Endodermal cell (in vitro differentiated cells): ENCODE measurements at regions not wholly inside any gene's neighbourhood (a gene's known extent, or its start where the extent isn't known, plus 50 kb on each side); places are given as distances from the start of the nearest gene placed in this dataset.

Source experiments
- DNase-seq: peaks from one replicate; pipeline ENCODE4 v3.0.0-alpha.2; 2017
- H3K27ac ChIP-seq: 2 replicates; pipeline ENCODE4 v1.5.1; 2013; ENCODE audit warnings: mild to moderate bottlenecking, low read depth, low read length, moderate library complexity
- H3K27me3 ChIP-seq: 2 replicates; pipeline ENCODE4 v1.6.1; 2013; ENCODE audit warnings: mild to moderate bottlenecking, low read length, moderate library complexity; ENCODE audit not compliant: insufficient read depth, control insufficient read depth, poor library complexity, severe bottlenecking
- H3K36me3 ChIP-seq: 2 replicates; pipeline ENCODE4 v1.7.0; 2013; ENCODE audit warnings: mild to moderate bottlenecking, low read length, moderate library complexity; ENCODE audit not compliant: control insufficient read depth, insufficient read depth
- H3K4me1 ChIP-seq: one replicate; pipeline ENCODE4 v1.7.0; 2013; ENCODE audit warnings: low read length; ENCODE audit not compliant: control insufficient read depth, insufficient read depth
- H3K4me3 ChIP-seq: 2 replicates; pipeline ENCODE4 v1.5.1; 2013; ENCODE audit warnings: mild to moderate bottlenecking, low read length, moderate library complexity
- H3K9ac ChIP-seq: 2 replicates; pipeline ENCODE4 v1.6.1; 2013; ENCODE audit warnings: mild to moderate bottlenecking, low read length, moderate library complexity; ENCODE audit not compliant: poor library complexity, severe bottlenecking; ENCODE audit errors: extremely low read depth
- H3K9me3 ChIP-seq: 2 replicates; pipeline ENCODE4 v1.6.1; 2013; ENCODE audit warnings: mild to moderate bottlenecking, low read length, moderate library complexity; ENCODE audit not compliant: control insufficient read depth
- H3K27ac Mint-ChIP-seq: 2 replicates; pipeline ENCODE4 v1.8.0; 2020; ENCODE audit warnings: mixed read lengths
- H3K27me3 Mint-ChIP-seq: 2 replicates; pipeline ENCODE4 v1.8.0; 2021; ENCODE audit warnings: mild to moderate bottlenecking, mixed read lengths; ENCODE audit not compliant: insufficient read depth
- H3K36me3 Mint-ChIP-seq: 2 replicates; pipeline ENCODE4 v1.8.0; 2020; ENCODE audit warnings: low read depth, mixed read lengths
- H3K4me1 Mint-ChIP-seq: 2 replicates; pipeline ENCODE4 v1.8.0; 2020; ENCODE audit warnings: mixed read lengths
- H3K4me3 Mint-ChIP-seq: 2 replicates; pipeline ENCODE4 v1.8.0; 2020; ENCODE audit warnings: mild to moderate bottlenecking, moderate library complexity, mixed read lengths
- H3K9me3 Mint-ChIP-seq: 2 replicates; pipeline ENCODE4 v1.8.0; 2020; ENCODE audit warnings: mild to moderate bottlenecking, mixed read lengths
- CTCF ChIP-seq: fragments of 200-600 bp; sonication (generic); conservative IDR thresholded peaks from 2 replicates; pipeline ENCODE4 v1.5.0; 2021; ENCODE audit warnings: antibody characterized with exemption, mild to moderate bottlenecking
- WGBS, 2 experiments: methylation state at CpG; one replicate each; pipeline versions ENCODE4 v1.1.5 to v1.1.7; 2013; ENCODE audit warnings: missing lambda C conversion rate in 2 of 2, mixed read lengths in 1 of 2; ENCODE audit not compliant: insufficient coverage in 1 of 2, insufficient read length in 1 of 2; 5-methylcytosine and 5-hydroxymethylcytosine counted together

- Histone ChIP-seq H3K27ac (no peak overlapping the region), H3K27me3 (no peaks in the 10 kb centered on the region), H3K9me3 (no peaks in the 10 kb centered on the region), H3K4me1 (no peaks in the 10 kb centered on the region), H3K36me3 (no peaks in the 10 kb centered on the region), H3K4me3 (no peak overlapping the region), H3K9ac (no peak overlapping the region)
- Mint-ChIP-seq H3K27me3 (no peaks in the 10 kb centered on the region), H3K9me3 (no peaks in the 10 kb centered on the region), H3K4me3 (no peak overlapping the region), H3K36me3 (no peaks in the 10 kb centered on the region), H3K27ac (no peak overlapping the region), H3K4me1 (peaks cover 6% of the 10 kb centered on the region)
- no peak for DNase-seq
- no peak for TF ChIP-seq CTCF
- WGBS, 2 experiments, result 83% methylated on average over 1 of the region's 1 CpG; no CpG with 5 or more reads in 1 of the 2 experiments
These were observed 92.3 kb upstream of the TLL1 start for GRCh38 chr4:165780735-165781134.

GRCh38 chr4:165782623-165783022 is 90.4 kb upstream of the TLL1 start:
- TF ChIP-seq CTCF, result no peak
- H3K4me1 ChIP-seq, result no peaks in the 10 kb centered on the region
- no peak overlapping the region for H3K9ac ChIP-seq
- H3K4me3 ChIP-seq, result no peak overlapping the region
- H3K27ac ChIP-seq, result no peak overlapping the region
- H3K27ac Mint-ChIP-seq, result no peak overlapping the region
- DNase-seq, result no peak
- H3K9me3 Mint-ChIP-seq, result no peaks in the 10 kb centered on the region
- no peaks in the 10 kb centered on the region for H3K36me3 ChIP-seq
- peaks cover 6% of the 10 kb centered on the region for H3K4me1 Mint-ChIP-seq
- H3K27me3 Mint-ChIP-seq, result no peaks in the 10 kb centered on the region
- no peaks in the 10 kb centered on the region for H3K27me3 ChIP-seq
- no peaks in the 10 kb centered on the region for H3K9me3 ChIP-seq
- no peaks in the 10 kb centered on the region for H3K36me3 Mint-ChIP-seq
- no peak overlapping the region for H3K4me3 Mint-ChIP-seq

- Mint-ChIP-seq H3K4me1 (peaks cover 6% of the 10 kb centered on the region), H3K4me3 (no peak overlapping the region), H3K36me3 (no peaks in the 10 kb centered on the region), H3K9me3 (no peaks in the 10 kb centered on the region), H3K27ac (no peak overlapping the region), H3K27me3 (no peaks in the 10 kb centered on the region)
- no peak for TF ChIP-seq CTCF
- no peak for DNase-seq
- 68 to 80% methylated on average over 1 to 3 of the region's 3 CpGs for WGBS, 2 experiments
- H3K36me3 ChIP-seq, result no peaks in the 10 kb centered on the region
- H3K9me3 ChIP-seq, result no peaks in the 10 kb centered on the region
- no peak overlapping the region for H3K4me3 ChIP-seq
- no peak overlapping the region for H3K9ac ChIP-seq
- no peaks in the 10 kb centered on the region for H3K4me1 ChIP-seq
- no peaks in the 10 kb centered on the region for H3K27me3 ChIP-seq
- H3K27ac ChIP-seq, result no peak overlapping the region
These were observed 89.4 kb upstream of the TLL1 start for GRCh38 chr4:165783626-165784025.
